Activated T-cell treated with anti-CD3 and anti-CD28 coated beads, Interleukin-2, amount 50 U/mL, for 24 hours (primary cell): ENCODE measurements at regions not wholly inside any gene's neighbourhood (a gene's known extent, or its start where the extent isn't known, plus 50 kb on each side); places are given as distances from the start of the nearest gene placed in this dataset.
"Not testable (repeated sequence)": the region's sequence is repeated elsewhere in the genome, so short reads cannot be mapped to it uniquely, and the experiment has no call there.

Experiments used
- DNase-seq: peaks from one replicate; pipeline ENCODE4 v3.0.0-alpha.2; 2020
- H3K27ac Mint-ChIP-seq: 2 replicates; pipeline ENCODE4 v1.8.0; 2020; ENCODE audit warnings: mild to moderate bottlenecking, mixed read lengths
- H3K27me3 Mint-ChIP-seq: 2 replicates; pipeline ENCODE4 v1.8.0; 2020; ENCODE audit warnings: mixed read lengths
- H3K36me3 Mint-ChIP-seq: 2 replicates; pipeline ENCODE4 v1.8.0; 2020; ENCODE audit warnings: low read depth, mixed read lengths
- H3K4me1 Mint-ChIP-seq: 2 replicates; pipeline ENCODE4 v1.8.0; 2020; ENCODE audit warnings: low read depth, mixed read lengths
- H3K4me3 Mint-ChIP-seq: 2 replicates; pipeline ENCODE4 v1.8.0; 2020; ENCODE audit warnings: mild to moderate bottlenecking, moderate library complexity, mixed read lengths
- H3K9me3 Mint-ChIP-seq: 2 replicates; pipeline ENCODE4 v1.8.0; 2020; ENCODE audit warnings: mixed read lengths

GRCh38 chr1:101444873-101445618 is 208.2 kb downstream of the S1PR1 start:
- Mint-ChIP-seq H3K36me3 (no peaks in the 10 kb centered on the region), H3K4me3 (no peak overlapping the region), H3K27ac (no peak overlapping the region), H3K27me3 (peaks cover 21% of the 10 kb centered on the region), H3K9me3 (no peaks in the 10 kb centered on the region), H3K4me1 (no peaks in the 10 kb centered on the region)
- DNase-seq = no peak

GRCh38 chr1:101448018-101448417 is 211.2 kb downstream of the S1PR1 start:
- Mint-ChIP-seq H3K36me3 (no peaks in the 10 kb centered on the region), H3K4me3 (no peak overlapping the region), H3K27me3 (peaks cover 17% of the 10 kb centered on the region), H3K4me1 (peaks cover 22% of the 10 kb centered on the region), H3K9me3 (no peaks in the 10 kb centered on the region), H3K27ac (no peak overlapping the region)
- no peak for DNase-seq

GRCh38 chr1:101450691-101451090 is 213.9 kb downstream of the S1PR1 start:
- not testable (repeated sequence) for DNase-seq, H3K4me3 Mint-ChIP-seq, H3K9me3 Mint-ChIP-seq, H3K36me3 Mint-ChIP-seq, H3K27ac Mint-ChIP-seq
- Mint-ChIP-seq H3K27me3 (peaks cover 17% of the 10 kb centered on the region), H3K4me1 (peaks cover 36% of the 10 kb centered on the region)

- Mint-ChIP-seq H3K36me3 (no peaks in the 10 kb centered on the region), H3K4me3 (no peak overlapping the region), H3K27ac (peak overlapping the region; percentile 38), H3K27me3 (peaks cover 17% of the 10 kb centered on the region), H3K4me1 (peaks cover 36% of the 10 kb centered on the region), H3K9me3 (no peaks in the 10 kb centered on the region)
- peak; percentile 43 for DNase-seq
Observed at GRCh38 chr1:101451888-101452287, 215.1 kb downstream of the S1PR1 start.

- H3K27me3 Mint-ChIP-seq = peaks cover 13% of the 10 kb centered on the region
- H3K9me3 Mint-ChIP-seq = no peaks in the 10 kb centered on the region
- no peak overlapping the region for H3K4me3 Mint-ChIP-seq
- no peaks in the 10 kb centered on the region for H3K36me3 Mint-ChIP-seq
- H3K27ac Mint-ChIP-seq = no peak overlapping the region
- H3K4me1 Mint-ChIP-seq = peaks cover 36% of the 10 kb centered on the region
- DNase-seq = no peak
Observed at GRCh38 chr1:101452825-101453224, 216.0 kb downstream of the S1PR1 start.

GRCh38 chr1:101453844-101454243 is 217.0 kb downstream of the S1PR1 start:
- Mint-ChIP-seq H3K27ac (peak overlapping the region; percentile 48), H3K4me3 (no peak overlapping the region), H3K4me1 (peaks cover 36% of the 10 kb centered on the region), H3K9me3 (no peaks in the 10 kb centered on the region), H3K27me3 (peaks cover 5% of the 10 kb centered on the region), H3K36me3 (no peaks in the 10 kb centered on the region)
- no peak for DNase-seq

- Mint-ChIP-seq H3K4me1 (peaks cover 36% of the 10 kb centered on the region), H3K27ac (no peak overlapping the region), H3K27me3 (no peaks in the 10 kb centered on the region), H3K36me3 (no peaks in the 10 kb centered on the region), H3K9me3 (no peaks in the 10 kb centered on the region), H3K4me3 (no peak overlapping the region)
- DNase-seq = no peak
Observed at GRCh38 chr1:101455166-101455565, 218.3 kb downstream of the S1PR1 start.

- H3K36me3 Mint-ChIP-seq = no peaks in the 10 kb centered on the region
- no peaks in the 10 kb centered on the region for H3K27me3 Mint-ChIP-seq
- H3K4me3 Mint-ChIP-seq = no peak overlapping the region
- DNase-seq = no peak
- no peaks in the 10 kb centered on the region for H3K4me1 Mint-ChIP-seq
- no peaks in the 10 kb centered on the region for H3K9me3 Mint-ChIP-seq
- no peak overlapping the region for H3K27ac Mint-ChIP-seq
Observed at GRCh38 chr1:101460739-101461138, 223.9 kb downstream of the S1PR1 start.

- H3K36me3 Mint-ChIP-seq = no peaks in the 10 kb centered on the region
- no peaks in the 10 kb centered on the region for H3K9me3 Mint-ChIP-seq
- no peaks in the 10 kb centered on the region for H3K27me3 Mint-ChIP-seq
- DNase-seq = no peak
- H3K4me3 Mint-ChIP-seq = no peak overlapping the region
- no peak overlapping the region for H3K27ac Mint-ChIP-seq
- H3K4me1 Mint-ChIP-seq = no peaks in the 10 kb centered on the region
Observed at GRCh38 chr1:101463195-101463594, 226.4 kb downstream of the S1PR1 start.

- Mint-ChIP-seq H3K4me3 (no peak overlapping the region), H3K4me1 (no peaks in the 10 kb centered on the region), H3K9me3 (no peaks in the 10 kb centered on the region), H3K27me3 (no peaks in the 10 kb centered on the region), H3K36me3 (no peaks in the 10 kb centered on the region), H3K27ac (no peak overlapping the region)
- DNase-seq = no peak
Observed at GRCh38 chr1:101465941-101466340, 229.1 kb downstream of the S1PR1 start.

- Mint-ChIP-seq H3K27ac (no peak overlapping the region), H3K36me3 (no peaks in the 10 kb centered on the region), H3K27me3 (peaks cover 2% of the 10 kb centered on the region), H3K4me3 (no peak overlapping the region), H3K4me1 (no peaks in the 10 kb centered on the region), H3K9me3 (peaks cover 16% of the 10 kb centered on the region)
- DNase-seq = no peak
Observed at GRCh38 chr1:101474039-101474665, 237.3 kb downstream of the S1PR1 start.

GRCh38 chr1:101476541-101476940 is 239.7 kb downstream of the S1PR1 start:
- no peak for DNase-seq
- Mint-ChIP-seq H3K4me3 (no peak overlapping the region), H3K9me3 (peaks cover 13% of the 10 kb centered on the region), H3K27me3 (peaks cover 2% of the 10 kb centered on the region), H3K36me3 (no peaks in the 10 kb centered on the region), H3K27ac (no peak overlapping the region), H3K4me1 (no peaks in the 10 kb centered on the region)

- Mint-ChIP-seq H3K27me3 (no peaks in the 10 kb centered on the region), H3K4me3 (no peak overlapping the region), H3K9me3 (no peaks in the 10 kb centered on the region), H3K4me1 (no peaks in the 10 kb centered on the region), H3K27ac (no peak overlapping the region), H3K36me3 (no peaks in the 10 kb centered on the region)
- no peak for DNase-seq
Observed at GRCh38 chr1:101479945-101480344, 243.1 kb downstream of the S1PR1 start.

GRCh38 chr1:101482306-101482705 is 245.5 kb downstream of the S1PR1 start:
- Mint-ChIP-seq H3K4me3 (no peak overlapping the region), H3K9me3 (no peaks in the 10 kb centered on the region), H3K27me3 (no peaks in the 10 kb centered on the region), H3K27ac (no peak overlapping the region), H3K4me1 (no peaks in the 10 kb centered on the region), H3K36me3 (no peaks in the 10 kb centered on the region)
- DNase-seq = no peak

- H3K36me3 Mint-ChIP-seq = no peaks in the 10 kb centered on the region
- DNase-seq = no peak
- H3K27me3 Mint-ChIP-seq = no peaks in the 10 kb centered on the region
- H3K27ac Mint-ChIP-seq = no peak overlapping the region
- H3K9me3 Mint-ChIP-seq = no peaks in the 10 kb centered on the region
- H3K4me1 Mint-ChIP-seq = no peaks in the 10 kb centered on the region
- H3K4me3 Mint-ChIP-seq = no peak overlapping the region
Observed at GRCh38 chr1:101483982-101484688, 247.3 kb downstream of the S1PR1 start.
